ENCODE measurements at regions not wholly inside any gene's neighbourhood (a gene's known extent, or its start where the extent isn't known, plus 50 kb on each side); places are given as distances from the start of the nearest gene placed in this dataset.

DNA sequence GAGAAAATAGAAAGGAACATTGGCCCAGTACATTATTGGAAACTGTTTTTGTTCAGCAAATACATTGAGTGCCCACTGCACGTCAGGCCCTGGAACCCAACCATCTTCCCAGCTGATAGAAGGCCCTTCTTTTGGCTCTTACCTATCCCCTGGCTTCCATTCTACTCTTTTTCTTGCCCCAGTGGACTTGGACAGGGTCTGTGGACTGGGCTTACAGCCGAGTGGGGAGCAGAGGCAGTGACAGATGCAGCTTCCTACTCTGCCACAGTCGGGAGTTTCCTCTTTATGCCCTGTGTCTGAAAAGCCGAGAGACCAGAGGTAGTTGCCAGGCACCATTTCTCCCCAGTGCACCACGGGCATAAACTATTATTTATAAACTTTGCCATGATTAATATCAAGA is 70.4 kb downstream of the ARHGAP35 start:
- FAIRE-seq: no peak
- ChIA-PET CTCF (interaction anchor here (0.6 to 2.0 kb wide), 4 partner anchors 14 to 59 kb away, joined by 3 to 7 read pairs (median 3); no protein-coding TSS in a partner anchor), POLR2A (no interaction called here)
- intact Hi-C loops (cut with micrococcal nuclease) (no loop called here), dilution Hi-C loops (cut with MboI; ENCODE audit: extremely low pct_ligation_motif_present, low sequenced_read_pairs) (no loop called here)
- Histone ChIP-seq H3K36me3 (ENCODE audit: control insufficient read depth in 2 of 2, extremely low read depth in 1 of 2, insufficient read depth in 2 of 2, low read length in 2 of 2) (no peaks in the 10 kb centered on the region), H3K27me3 (ENCODE audit: control insufficient read depth in 2 of 2, insufficient read depth in 2 of 2, low read length in 2 of 2) (no peaks in the 10 kb centered on the region), H3K79me2 (ENCODE audit: control insufficient read depth, insufficient read depth, low read length) (peaks cover 56% of the 10 kb centered on the region), H4K20me1 (replicated peaks; ENCODE audit: control insufficient read depth, extremely low read depth, insufficient read depth, low read length) (no peaks in the 10 kb centered on the region), H3K4me2 (ENCODE audit: insufficient read depth, low read length) (no peak overlapping the region), H3K9ac (replicated peaks; ENCODE audit: extremely low read depth, insufficient read depth, low read length) (no peak overlapping the region), H3K27ac (ENCODE audit: insufficient read depth, low read depth, low read length) (no peak overlapping the region), H3K9me1 (replicated peaks; ENCODE audit: control insufficient read depth, extremely low read depth, insufficient read depth, low read length) (peaks cover 2% of the 10 kb centered on the region), H3K4me3 (replicated peaks in 1 of 3; ENCODE audit: insufficient read depth in 1 of 3, low read depth in 1 of 3, low read length in 3 of 3) (no peak overlapping the region), H3K4me1 (ENCODE audit: control insufficient read depth, extremely low read depth, insufficient read depth, low read length) (peaks cover 33% of the 10 kb centered on the region), H2AFZ (ENCODE audit: low read depth, low read length) (no peak overlapping the region), H3K9me3 (replicated peaks; ENCODE audit: control insufficient read depth, insufficient read depth, low read length) (no peaks in the 10 kb centered on the region)
- DNase-seq (ENCODE audit: low read depth, low spot score): no peak
- TF ChIP-seq, protein P1, sequence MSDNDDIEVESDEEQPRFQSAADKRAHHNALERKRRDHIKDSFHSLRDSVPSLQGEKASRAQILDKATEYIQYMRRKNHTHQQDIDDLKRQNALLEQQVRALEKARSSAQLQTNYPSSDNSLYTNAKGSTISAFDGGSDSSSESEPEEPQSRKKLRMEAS (IDR thresholded peaks at IDR 0.05; ENCODE audit: insufficient read depth, insufficient read length): no peak
- TF ChIP-seq FOS (IDR thresholded peaks at IDR 0.05; ENCODE audit: borderline replicate concordance, insufficient read depth, low read length) (no peak), GATA2 (IDR thresholded peaks at IDR 0.05; ENCODE audit: insufficient read depth, insufficient read length, low read depth, low read length) (no peak), MYC (IDR thresholded peaks at IDR 0.05; ENCODE audit: low read depth, low read length) (no peak), POLR2AphosphoS5 (IDR thresholded peaks at IDR 0.05; ENCODE audit: insufficient read depth, low read depth, low read length) (no peak), JUN (IDR thresholded peaks at IDR 0.05; ENCODE audit: borderline replicate concordance, insufficient read depth, insufficient read length, low read depth) (no peak)
- TF ChIP-seq, protein P2, sequence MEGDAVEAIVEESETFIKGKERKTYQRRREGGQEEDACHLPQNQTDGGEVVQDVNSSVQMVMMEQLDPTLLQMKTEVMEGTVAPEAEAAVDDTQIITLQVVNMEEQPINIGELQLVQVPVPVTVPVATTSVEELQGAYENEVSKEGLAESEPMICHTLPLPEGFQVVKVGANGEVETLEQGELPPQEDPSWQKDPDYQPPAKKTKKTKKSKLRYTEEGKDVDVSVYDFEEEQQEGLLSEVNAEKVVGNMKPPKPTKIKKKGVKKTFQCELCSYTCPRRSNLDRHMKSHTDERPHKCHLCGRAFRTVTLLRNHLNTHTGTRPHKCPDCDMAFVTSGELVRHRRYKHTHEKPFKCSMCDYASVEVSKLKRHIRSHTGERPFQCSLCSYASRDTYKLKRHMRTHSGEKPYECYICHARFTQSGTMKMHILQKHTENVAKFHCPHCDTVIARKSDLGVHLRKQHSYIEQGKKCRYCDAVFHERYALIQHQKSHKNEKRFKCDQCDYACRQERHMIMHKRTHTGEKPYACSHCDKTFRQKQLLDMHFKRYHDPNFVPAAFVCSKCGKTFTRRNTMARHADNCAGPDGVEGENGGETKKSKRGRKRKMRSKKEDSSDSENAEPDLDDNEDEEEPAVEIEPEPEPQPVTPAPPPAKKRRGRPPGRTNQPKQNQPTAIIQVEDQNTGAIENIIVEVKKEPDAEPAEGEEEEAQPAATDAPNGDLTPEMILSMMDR (IDR thresholded peaks at IDR 0.05; ENCODE audit: extremely low read depth in 1 of 2, insufficient read depth in 1 of 2, low read depth in 1 of 2, low read length in 2 of 2): no peak
- BruUV-seq (replicated peaks): no TSS peak
